ENCODE measurements at regions not wholly inside any gene's neighbourhood (a gene's known extent, or its start where the extent isn't known, plus 50 kb on each side); places are given as distances from the start of the nearest gene placed in this dataset.
"Not testable (repeated sequence)": the region's sequence is repeated elsewhere in the genome, so short reads cannot be mapped to it uniquely, and the experiment has no call there.

DNA sequence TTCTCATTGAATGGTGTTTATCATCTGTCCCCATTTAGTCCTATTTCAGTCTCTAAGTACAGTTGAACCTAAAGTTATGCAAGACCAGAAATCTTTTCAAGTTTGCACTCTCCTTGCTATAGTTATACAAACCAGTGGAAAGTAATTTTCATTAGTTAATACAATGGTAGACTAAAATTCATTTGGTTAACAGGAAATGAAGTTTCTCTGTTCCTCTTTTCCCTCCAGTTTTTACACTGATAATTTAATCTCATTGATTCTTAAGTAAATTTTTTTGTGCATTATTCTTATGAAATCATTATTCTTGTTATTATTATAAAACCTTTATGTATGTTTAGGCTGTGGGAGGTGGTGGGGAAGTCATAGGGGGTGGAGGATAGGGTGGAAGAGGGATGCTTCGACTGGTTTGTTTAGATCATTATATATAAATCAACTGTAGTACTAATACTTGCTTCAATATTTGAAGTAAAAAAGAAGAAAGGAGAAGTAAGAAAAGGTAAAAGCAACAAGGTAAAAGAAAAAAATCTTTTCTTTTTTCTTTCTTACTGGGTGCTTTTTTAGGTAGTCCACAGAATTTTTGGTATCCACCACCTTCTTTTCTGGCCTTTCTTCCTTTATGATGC is 104.1 kb downstream of the GPR85 start:
- DNase-seq (ENCODE audit: low read depth in 2 of 2), result no peak

DNA sequence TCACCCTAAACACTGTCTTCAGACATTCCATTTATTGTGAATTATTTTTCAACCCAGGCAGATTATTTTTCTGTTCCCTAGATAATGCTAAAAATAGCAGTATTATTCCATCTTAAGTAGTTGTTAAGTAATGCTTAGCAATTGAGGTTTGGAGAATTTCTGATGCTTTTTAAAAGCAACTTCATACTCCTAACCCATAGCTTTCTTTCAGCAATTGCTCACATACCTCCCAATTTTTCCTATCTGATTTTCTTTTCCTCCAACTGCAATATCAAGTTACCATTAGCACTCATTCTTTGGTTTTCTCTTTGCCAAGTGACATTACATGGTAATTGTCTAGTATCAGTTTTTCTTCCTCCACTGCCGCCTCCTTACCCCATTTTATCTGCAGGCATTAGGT is 104.7 kb downstream of the GPR85 start:
- DNase-seq (ENCODE audit: low read depth in 2 of 2), result no peak

DNA sequence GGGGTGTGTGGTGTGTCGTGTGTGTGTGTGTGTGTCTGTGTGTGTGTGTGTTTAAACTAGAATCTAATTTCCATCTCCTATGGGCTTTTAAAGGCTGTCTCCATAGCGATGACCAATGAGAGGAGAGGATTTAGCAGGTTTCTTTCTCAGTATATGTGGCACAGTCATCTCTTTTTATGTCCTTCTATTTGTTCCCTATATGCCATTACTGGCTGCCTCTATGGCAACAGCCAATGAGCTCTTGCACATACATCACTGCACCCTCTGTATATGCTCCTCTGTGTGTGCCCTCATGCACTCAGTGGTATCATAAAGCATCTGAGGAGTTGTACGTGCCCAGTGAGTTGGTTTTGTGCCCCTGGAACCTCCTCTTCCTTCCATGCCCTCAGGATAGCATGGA is 107.6 kb downstream of the GPR85 start:
- DNase-seq (ENCODE audit: low read depth in 2 of 2), result not testable (repeated sequence)

DNA sequence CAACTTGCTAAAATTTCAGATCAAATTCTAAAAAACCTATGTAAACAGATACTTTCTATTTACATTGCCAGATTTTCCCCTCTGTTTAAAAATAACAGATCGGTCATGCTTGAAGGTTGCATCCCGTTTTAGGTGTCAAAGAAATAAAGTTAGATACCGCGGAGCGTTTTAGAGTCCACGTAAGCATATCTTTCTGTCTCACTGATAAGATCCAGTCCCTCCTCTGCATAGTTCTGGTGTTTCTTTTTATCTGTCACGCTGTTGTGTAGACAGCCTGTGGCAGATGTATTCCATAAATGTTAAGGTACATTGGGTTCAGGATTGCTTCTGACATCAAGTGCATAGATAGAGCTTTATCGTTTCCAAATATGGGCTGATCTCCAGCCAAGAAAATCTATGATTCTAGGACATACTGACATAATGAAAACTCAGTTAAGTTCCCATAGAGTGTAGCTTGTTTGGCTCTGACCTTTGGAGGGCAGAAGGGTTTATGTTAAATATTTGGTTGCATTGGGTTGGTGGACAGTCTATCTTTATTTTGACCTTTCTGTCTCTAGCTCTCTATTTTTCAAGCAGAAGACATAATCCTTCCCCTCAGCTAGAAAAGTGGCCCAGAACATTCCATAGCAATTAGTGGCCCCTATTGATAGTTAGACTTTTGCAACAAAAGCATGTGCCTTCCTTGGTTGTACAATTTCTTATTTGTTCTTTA is 109.2 kb downstream of the GPR85 start:
- DNase-seq (ENCODE audit: low read depth in 2 of 2), result not testable (repeated sequence)

DNA sequence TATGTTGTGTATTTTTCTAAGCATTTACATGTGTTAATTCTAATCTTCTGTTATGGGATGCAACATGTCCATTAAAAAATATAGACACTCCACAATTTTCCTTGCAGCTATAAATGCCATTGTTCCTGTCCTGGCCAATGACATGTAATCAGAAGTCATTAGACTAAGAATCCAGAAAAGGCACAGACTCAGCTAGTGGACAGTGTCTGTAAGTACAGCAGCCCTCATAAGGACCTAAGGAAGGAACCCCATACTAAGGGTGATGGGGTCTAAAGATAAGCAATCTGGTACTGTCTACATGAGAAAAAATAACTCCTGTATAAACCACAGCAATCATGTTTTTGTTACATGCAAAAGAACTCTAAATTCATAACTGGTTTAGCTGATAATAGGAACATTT is 115.9 kb downstream of the GPR85 start:
- DNase-seq (ENCODE audit: low read depth in 2 of 2), result no peak

DNA sequence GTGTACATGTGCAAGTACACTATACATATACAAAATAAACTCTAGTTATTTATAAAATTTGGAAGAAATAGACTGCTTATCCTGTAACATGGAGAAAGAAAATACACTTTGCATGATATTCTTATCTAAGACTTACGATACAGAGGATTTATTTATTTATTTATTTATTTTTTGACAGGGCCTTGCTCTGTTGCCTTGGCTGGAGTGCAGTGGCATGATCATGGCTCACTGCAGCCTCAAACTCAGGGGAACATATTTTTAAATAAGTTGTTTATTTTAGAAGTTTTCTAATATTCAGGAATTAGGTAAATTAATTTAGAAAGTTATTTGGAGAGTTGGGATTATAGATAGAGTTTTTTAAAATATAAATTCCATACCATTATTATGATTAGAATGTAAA is 116.7 kb downstream of the GPR85 start:
- DNase-seq (ENCODE audit: low read depth in 2 of 2), result no peak

DNA sequence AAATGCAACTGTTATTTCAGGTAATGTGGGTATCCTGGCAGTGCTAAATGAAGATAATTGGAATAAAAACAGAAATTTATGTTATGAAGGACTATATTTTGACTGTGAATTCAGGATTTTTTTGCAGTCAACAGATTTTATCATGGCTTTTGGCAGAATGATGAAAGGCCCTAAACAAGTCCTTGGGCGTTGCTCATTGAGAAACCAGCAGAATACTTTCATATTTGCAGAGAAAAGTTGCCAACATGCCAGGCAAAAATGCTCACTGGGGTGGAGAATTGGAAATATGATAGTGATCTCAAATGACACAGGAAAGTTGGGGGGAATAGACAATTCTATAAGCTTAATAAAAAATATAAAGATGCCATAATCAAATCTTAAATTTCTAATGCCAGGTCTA is 121.1 kb downstream of the GPR85 start:
- DNase-seq (ENCODE audit: low read depth in 2 of 2), result no peak

DNA sequence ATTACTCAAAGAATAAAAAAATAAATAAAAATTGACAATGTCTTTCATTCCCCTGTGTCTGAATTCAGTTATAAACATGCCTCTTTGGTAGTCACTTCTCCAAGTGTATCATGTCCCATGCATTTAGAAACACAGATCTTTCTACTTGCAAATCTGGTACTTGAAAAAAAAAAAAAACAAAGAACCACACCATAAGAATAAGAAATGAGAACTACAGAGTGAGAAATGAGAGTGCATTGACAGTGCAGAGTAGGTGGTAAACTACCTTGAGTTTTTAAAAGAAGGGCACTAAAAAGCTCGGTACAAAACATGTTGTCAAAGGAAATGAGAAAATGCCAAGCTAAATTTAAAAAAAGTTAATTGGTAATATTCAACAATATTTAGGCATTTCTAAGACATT is 123.0 kb downstream of the GPR85 start:
- DNase-seq (ENCODE audit: low read depth in 2 of 2), result no peak

DNA sequence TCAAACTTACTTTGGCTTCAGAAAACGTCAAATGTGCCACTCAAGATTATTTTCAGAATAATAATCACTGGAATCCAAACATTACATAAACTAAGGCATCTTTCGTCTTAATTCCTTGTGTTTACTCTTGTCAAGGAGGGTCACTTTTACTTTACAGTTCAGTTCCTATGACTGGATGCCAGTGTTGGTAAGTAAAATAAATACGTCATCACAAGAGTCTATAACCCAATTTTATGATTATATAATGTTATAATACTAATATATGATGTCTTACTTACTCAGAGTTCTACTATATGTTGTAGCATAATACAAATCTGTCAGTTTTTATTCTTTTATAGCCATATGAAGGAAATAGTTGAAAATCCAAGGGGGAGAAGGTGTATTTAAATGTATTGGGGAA is 123.8 kb downstream of the GPR85 start:
- no peak for DNase-seq (ENCODE audit: low read depth in 2 of 2)

DNA sequence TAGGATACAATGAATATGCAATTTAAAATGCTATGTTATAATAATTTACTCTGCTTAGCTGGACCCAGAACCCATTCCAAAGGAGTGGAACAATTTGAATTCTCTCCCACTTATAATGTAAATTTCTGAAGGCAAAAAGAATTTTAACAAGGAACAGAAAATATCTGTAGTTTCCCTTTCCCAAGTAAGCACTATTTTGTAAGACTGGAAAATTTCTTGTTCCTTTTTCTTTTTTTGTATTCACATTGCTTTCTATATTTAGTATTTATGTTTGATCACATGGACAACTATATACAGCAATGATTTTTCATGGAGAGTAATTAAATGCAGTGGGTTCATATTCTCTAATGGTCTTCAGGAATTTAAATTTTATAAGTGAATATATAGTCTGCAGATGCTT is 127.4 kb downstream of the GPR85 start:
- DNase-seq (ENCODE audit: low read depth in 2 of 2), result no peak

DNA sequence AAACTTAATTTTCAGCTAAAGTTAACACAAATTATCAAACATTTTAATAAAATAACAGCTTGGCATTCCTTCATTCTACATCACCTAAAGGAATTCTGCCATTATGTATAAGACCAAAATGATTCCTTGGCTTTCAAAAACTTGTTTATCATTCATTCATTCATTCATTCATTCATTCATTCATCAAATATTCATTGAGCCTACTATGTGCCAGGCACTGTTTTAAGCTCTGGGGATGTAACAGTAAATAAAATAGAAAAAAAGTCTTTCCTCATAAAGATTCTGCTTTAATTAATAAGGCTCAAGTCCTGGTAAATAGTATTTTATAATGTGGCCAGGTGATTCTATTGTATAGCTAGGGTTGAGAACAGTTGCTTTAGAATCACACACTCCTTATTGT is 127.9 kb downstream of the GPR85 start:
- no peak for DNase-seq (ENCODE audit: low read depth in 2 of 2)

DNA sequence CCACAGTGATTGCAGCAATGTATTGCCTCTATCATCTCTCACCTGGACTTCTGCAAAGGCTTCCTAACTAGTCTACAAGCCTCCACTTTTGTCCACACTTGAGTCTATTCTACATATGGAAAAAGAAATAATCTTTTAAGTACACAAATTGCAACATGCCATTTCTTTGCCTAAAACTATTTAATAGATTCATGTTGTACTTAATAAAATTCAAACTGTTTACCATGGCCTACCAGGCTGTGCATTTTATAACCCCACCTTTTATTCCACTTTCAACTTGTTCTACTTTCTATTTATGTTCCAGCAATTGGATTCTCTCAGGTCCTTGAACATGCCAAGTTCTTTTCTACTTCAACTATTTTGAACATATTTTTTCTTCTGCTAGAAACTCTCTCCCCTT is 128.7 kb downstream of the GPR85 start:
- DNase-seq (ENCODE audit: low read depth in 2 of 2), result no peak

DNA sequence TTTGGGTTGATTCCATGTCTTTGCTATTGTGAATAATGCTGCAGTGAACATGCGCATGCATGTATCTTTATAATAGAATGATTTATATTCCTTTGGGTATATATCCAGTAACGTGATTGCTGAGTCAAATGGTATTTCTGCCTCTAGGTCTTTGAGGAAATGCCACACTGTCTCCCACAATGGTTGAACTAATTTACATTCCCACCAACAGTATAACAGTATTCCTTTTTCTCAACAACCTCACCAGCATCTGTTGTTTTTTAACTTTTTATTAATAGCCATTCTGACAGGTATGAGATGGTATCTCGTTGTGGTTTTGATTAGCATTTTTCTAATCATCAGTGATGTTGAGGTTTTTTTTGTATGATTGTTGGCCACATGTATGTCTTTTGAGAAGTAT is 133.6 kb downstream of the GPR85 start:
- DNase-seq (ENCODE audit: low read depth in 2 of 2), result not testable (repeated sequence)

DNA sequence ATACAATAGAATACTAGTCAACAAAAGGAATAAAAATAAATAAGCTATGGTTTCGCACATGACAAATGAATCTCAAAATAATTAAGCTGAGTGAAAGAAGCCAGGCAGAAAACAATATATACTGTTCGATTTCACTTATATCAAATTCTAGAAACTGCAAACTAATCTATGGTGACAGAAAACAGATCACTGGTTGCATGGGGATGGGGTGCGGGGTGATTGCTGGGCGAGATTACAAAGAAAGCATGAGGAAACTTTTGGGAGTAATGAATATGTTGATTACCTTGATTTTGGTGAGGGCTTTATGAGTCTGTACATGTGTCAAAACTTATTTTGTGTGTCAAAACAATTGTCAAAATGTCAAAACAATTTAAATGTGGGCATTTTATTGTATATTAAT is 135.6 kb downstream of the GPR85 start:
- no peak for DNase-seq (ENCODE audit: low read depth in 2 of 2)

DNA sequence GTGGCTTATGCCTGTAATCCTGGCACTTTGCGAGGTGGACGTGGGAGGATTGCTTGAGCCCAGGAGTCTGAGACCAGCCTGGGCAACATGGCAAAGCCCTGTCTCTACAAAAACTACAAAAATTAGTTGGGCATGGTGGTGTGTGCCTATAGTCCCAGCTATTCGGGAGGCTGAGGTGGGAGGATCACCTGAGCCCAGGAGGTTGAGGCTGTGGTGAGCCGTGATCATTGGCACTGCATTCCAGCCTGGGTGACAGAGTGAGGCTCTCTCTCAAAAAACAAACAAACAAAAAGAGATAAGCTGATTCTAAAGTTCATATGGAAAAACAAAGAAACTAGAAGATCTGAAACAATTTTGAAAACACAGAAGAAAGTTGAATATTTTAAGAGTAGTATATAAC is 136.9 kb downstream of the GPR85 start:
- not testable (repeated sequence) for DNase-seq (ENCODE audit: low read depth in 2 of 2)

DNA sequence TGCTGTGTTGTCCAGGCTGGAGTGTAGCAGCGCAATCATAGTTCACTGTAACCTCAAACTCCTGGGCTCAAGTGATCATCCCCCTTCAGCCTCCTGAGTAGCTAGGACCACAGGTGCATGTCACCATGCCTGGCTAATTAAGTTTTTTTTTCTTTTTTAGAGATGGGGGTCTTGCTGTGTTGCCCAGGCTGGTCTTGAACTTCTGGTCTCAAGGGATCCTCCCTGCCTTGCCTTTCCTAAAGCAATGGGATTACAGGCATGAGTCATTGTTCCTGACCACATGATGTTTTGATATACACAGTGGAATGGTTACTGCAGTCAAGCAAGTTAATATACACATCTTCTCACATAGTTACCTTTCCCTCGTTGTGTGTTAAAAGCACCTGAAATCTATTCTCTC is 140.3 kb downstream of the GPR85 start:
- DNase-seq (ENCODE audit: low read depth in 2 of 2), result no peak

DNA sequence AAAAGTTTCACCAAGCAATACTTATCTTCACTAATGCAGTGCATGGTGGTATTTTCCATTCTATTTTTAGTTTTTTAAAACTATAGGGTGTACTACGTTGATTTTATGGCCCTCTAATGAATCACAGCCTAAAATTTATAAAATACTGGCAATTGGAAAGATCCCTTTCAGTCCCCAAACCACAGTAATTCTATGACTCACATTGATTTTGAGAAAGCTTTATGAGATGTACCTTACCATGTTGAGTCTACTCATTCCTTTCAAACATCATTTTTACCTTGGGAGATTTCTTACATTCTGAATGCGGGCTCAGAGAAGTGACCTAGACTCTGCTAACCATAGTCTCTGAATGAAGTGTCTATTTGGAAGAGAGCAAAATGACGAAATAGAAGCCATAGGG is 141.6 kb downstream of the GPR85 start:
- DNase-seq (ENCODE audit: low read depth in 2 of 2), result no peak

DNA sequence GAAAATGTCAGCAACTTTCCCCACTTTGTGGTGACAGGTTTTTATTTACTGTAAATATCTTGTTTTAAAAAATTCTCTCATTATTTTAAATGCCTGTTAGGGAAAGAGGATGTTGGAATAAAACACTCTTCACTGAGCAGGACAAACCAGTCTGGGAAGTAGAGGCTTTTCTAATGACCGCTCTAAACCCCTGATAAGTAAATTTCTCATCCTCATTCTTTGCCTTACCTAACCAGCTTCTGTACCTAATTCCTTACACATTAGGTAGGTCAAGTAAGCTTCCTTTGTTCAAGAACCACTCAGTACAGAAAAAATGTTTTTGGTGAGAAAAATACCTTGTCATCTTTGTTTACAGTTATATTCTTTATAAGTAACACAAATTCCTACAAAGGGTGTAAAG is 143.6 kb downstream of the GPR85 start:
- DNase-seq (ENCODE audit: low read depth in 2 of 2), result no peak

DNA sequence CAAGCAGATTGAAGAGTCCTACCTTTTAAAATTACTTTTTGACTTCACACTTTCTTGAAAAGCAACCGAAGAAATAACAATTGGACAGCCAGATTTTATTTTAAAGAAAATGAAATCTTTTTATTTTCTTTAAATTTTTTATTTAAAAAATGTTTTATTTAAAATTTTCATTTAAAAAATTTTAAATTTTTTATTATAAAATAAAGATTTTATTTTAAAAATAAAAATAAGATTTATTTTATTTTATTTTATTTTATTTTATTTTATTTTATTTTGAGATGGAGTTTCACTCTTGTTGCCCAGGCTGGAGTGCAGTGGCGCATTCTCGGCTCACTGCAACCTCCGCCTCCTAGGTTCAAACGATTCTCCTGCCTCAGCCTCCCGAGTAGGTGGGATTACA is 144.5 kb downstream of the GPR85 start:
- DNase-seq (ENCODE audit: low read depth in 2 of 2), result not testable (repeated sequence)

DNA sequence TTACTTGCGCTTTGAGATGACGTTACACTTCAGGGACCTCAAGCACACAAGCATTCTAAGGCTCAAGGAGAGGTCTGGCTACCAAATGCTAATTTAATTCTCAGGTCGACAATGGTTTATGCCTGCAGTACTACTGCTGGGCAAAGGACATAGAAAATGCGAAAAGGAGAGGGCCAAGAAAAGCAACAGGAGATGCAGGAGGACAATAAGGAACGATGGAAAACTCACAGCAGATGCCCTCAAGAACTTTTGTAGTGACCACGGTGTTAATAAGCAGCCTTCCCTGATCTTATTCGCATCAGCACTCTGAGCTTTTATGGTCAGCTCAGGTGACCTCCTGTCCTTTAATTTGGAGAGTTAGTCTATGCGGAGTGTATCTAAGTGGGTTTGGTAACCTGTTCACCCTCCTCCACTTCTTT is 146.3 kb downstream of the GPR85 start:
- no peak for DNase-seq (ENCODE audit: low read depth in 2 of 2)

DNA sequence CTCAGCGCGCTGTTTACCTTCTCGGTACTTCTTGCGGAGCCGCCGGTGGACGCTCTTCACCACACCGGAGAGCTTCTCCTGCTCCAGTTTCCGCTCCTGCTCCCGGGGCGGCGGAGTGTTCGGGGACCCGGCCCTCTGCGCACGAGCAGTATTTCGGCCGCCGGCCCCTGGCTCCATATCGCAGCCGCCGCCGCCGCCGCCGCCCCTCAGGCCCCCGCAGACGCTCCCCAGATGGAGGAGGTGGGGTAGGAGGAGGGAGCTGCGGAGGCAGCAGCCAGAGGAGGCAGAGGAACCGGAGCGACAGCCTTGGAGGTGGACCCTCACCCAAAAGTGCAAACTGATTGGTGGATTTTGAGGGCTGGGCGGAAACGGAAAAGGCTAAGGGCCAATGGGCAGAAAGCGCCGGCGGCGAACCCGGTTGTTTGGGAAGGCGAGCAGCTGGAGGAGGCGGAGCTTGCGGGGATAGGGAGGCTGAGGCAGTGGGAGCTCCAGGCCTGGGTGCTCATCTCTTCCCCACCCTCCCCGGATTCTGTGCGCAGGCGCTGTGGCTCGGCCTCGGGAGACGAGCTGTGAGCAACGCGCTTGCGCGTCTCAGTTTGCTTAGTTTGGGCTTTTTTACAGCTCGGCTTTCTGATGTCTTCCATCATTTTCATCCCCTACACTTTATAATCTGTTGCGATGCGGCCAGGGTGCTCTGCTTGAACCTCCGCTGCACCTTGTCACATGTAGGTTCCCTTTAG is 146.9 kb downstream of the GPR85 start:
- peak; percentile 98 for DNase-seq (ENCODE audit: low read depth in 2 of 2)

DNA sequence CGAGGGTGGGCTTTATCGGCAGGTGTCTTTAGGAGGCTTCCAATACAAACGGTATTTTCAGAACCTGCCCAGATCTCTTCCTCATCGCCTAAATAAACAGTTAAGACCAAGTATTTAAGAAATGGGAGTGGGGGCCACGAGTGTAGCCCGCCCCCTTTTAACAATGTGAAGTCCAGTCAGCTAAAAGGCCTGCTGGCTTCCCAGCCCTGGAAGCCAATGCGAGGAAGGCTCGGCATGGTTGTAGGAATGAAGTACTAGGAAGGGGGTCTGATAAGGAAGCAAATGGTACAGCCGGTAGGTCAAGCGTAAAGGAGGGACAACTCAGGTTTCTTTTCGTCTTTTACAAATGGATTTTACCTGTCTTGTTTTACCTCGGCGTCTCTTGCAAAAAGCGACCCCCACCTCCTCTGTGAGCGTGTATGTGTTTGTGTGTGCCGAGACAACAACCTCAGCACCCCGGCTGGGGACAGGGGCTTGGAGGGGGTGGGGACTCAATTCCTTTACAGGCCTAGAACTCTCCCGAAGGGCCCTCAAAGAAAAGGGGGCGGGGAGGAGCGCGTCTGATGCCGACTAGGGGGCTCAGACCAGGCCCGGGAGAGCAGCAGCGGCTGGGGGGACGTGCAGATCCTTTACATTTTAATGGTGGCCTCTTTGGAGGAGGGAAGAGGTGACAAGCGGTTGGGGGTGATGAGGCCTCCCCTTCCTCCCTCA is 147.6 kb downstream of the GPR85 start:
- DNase-seq (ENCODE audit: low read depth in 2 of 2), result no peak
